ENCODE measurements at regions not wholly inside any gene's neighbourhood (a gene's known extent, or its start where the extent isn't known, plus 50 kb on each side); places are given as distances from the start of the nearest gene placed in this dataset.

GRCh38 chr12:127957001-127957660 lies 309.8 kb upstream of the TMEM132C start:
- TF ChIP-seq EZH2 (IDR thresholded peaks at IDR 0.05; ENCODE audit: borderline replicate concordance, low read length) (no peak), CTCF (IDR thresholded peaks at IDR 0.05; ENCODE audit: low read length) (no peak)
